ENCODE measurements at regions not wholly inside any gene's neighbourhood (a gene's known extent, or its start where the extent isn't known, plus 50 kb on each side); places are given as distances from the start of the nearest gene placed in this dataset.

GRCh38 chr3:163684651-163685050 is 1393.6 kb downstream of the SI start:
- TF ChIP-seq CSRNP3 (CRISPR knock-in tag; IDR thresholded peaks at IDR 0.05), result no peak
- no peak for TF ChIP-seq GLIS3 (CRISPR knock-in tag; IDR thresholded peaks at IDR 0.05)
- no peak for TF ChIP-seq ZNF70 (CRISPR knock-in tag; IDR thresholded peaks at IDR 0.05)
- TF ChIP-seq TOX (CRISPR knock-in tag; IDR thresholded peaks at IDR 0.05; ENCODE audit: borderline replicate concordance), result no peak
- TF ChIP-seq ARNTL (CRISPR knock-in tag; IDR thresholded peaks at IDR 0.05; ENCODE audit: borderline replicate concordance, low read depth), result no peak
- no peak for TF ChIP-seq ZNF8 (CRISPR knock-in tag; IDR thresholded peaks at IDR 0.05)
- no peak for TF ChIP-seq OSR1 (CRISPR knock-in tag; IDR thresholded peaks at IDR 0.05)
- no peak for TF ChIP-seq TCF4 (CRISPR knock-in tag; IDR thresholded peaks at IDR 0.05; ENCODE audit: borderline replicate concordance)
- no peak for TF ChIP-seq ISL1 (CRISPR knock-in tag; IDR thresholded peaks at IDR 0.05)
- no peak for TF ChIP-seq ZC3H10 (CRISPR knock-in tag; IDR thresholded peaks at IDR 0.05)
- TF ChIP-seq CSDC2 (CRISPR knock-in tag; IDR thresholded peaks at IDR 0.05), result no peak
- TF ChIP-seq ZFP30 (CRISPR knock-in tag; IDR thresholded peaks at IDR 0.05), result no peak
- TF ChIP-seq TSHZ2 (CRISPR knock-in tag; IDR thresholded peaks at IDR 0.05), result no peak
- no peak for TF ChIP-seq ESRRG (CRISPR knock-in tag; IDR thresholded peaks at IDR 0.05)
- no peak for TF ChIP-seq POU6F1 (CRISPR knock-in tag; IDR thresholded peaks at IDR 0.05; ENCODE audit: borderline replicate concordance, low read depth)
- no peak for TF ChIP-seq CREB5 (CRISPR knock-in tag; IDR thresholded peaks at IDR 0.05; ENCODE audit: low read depth)
- TF ChIP-seq PATZ1 (CRISPR knock-in tag; IDR thresholded peaks at IDR 0.05; ENCODE audit: borderline replicate concordance), result no peak
- no peak for TF ChIP-seq ZFP3 (CRISPR knock-in tag; IDR thresholded peaks at IDR 0.05)
- no peak for TF ChIP-seq RARB (CRISPR knock-in tag; IDR thresholded peaks at IDR 0.05)
- no peak for TF ChIP-seq ZNF565 (CRISPR knock-in tag; conservative IDR thresholded peaks at IDR 0.05; ENCODE audit: low read depth)
- no peak for ATAC-seq

- no peak for ATAC-seq
- TF ChIP-seq TOX (CRISPR knock-in tag; IDR thresholded peaks at IDR 0.05; ENCODE audit: borderline replicate concordance) (no peak), ZC3H10 (CRISPR knock-in tag; IDR thresholded peaks at IDR 0.05) (no peak), GLIS3 (CRISPR knock-in tag; IDR thresholded peaks at IDR 0.05) (no peak), ZFP30 (CRISPR knock-in tag; IDR thresholded peaks at IDR 0.05) (no peak), ZNF8 (CRISPR knock-in tag; IDR thresholded peaks at IDR 0.05) (no peak), ZNF565 (CRISPR knock-in tag; conservative IDR thresholded peaks at IDR 0.05; ENCODE audit: low read depth) (no peak), PPARA (CRISPR knock-in tag; IDR thresholded peaks at IDR 0.05; ENCODE audit: borderline replicate concordance) (no peak), ZNF70 (CRISPR knock-in tag; IDR thresholded peaks at IDR 0.05) (no peak), RARB (CRISPR knock-in tag; IDR thresholded peaks at IDR 0.05) (no peak), TCF4 (CRISPR knock-in tag; IDR thresholded peaks at IDR 0.05; ENCODE audit: borderline replicate concordance) (no peak), ESRRG (CRISPR knock-in tag; IDR thresholded peaks at IDR 0.05) (no peak), CSRNP3 (CRISPR knock-in tag; IDR thresholded peaks at IDR 0.05) (no peak), OSR1 (CRISPR knock-in tag; IDR thresholded peaks at IDR 0.05) (no peak), BACH2 (CRISPR knock-in tag; IDR thresholded peaks at IDR 0.05; ENCODE audit: borderline replicate concordance) (no peak), PATZ1 (CRISPR knock-in tag; IDR thresholded peaks at IDR 0.05; ENCODE audit: borderline replicate concordance) (no peak), ISL1 (CRISPR knock-in tag; IDR thresholded peaks at IDR 0.05) (no peak), POU6F1 (CRISPR knock-in tag; IDR thresholded peaks at IDR 0.05; ENCODE audit: borderline replicate concordance, low read depth) (no peak), ARNTL (CRISPR knock-in tag; IDR thresholded peaks at IDR 0.05; ENCODE audit: borderline replicate concordance, low read depth) (no peak)
These were observed 1405.3 kb downstream of the SI start for GRCh38 chr3:163672954-163673353.
